ENCODE measurements at regions not wholly inside any gene's neighbourhood (a gene's known extent, or its start where the extent isn't known, plus 50 kb on each side); places are given as distances from the start of the nearest gene placed in this dataset.

DNA sequence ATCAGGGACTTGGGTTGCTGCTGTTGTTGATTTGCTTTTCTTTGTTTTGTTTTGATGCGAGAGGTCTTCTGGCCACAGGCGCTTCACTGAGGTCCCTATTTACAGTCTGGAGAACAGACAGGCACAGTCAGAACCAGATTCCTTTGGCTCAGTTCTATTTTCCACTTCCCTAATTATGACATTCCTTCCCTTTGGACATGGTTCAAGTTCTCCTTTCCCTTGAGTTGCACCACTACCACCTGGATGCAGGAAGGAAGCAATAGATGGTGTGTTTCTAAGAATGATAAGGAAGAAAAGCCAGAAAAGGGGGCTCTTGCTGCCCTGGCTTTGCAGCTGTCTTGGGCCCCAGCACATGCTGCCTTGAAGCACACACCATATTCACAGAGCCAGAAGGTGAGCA lies 160.6 kb downstream of the MAF start:
- no peak overlapping the region for H4K12ac ChIP-seq (ENCODE audit: low read depth, low read length)
- no CpG with 5 or more reads among the region's 2 CpGs for WGBS (ENCODE audit: extremely low coverage, insufficient coverage, insufficient read length)
- no peak overlapping the region for H3K14ac ChIP-seq (ENCODE audit: low read length)
- no peak for DNase-seq
- no peaks in the 10 kb centered on the region for H3K79me2 ChIP-seq (ENCODE audit: control insufficient read depth, insufficient read depth, low read length, poor library complexity)
- no peak overlapping the region for H4K91ac ChIP-seq (ENCODE audit: low read depth, low read length)
- H2BK12ac ChIP-seq (ENCODE audit: low read length) = no peak overlapping the region
- H2AK5ac ChIP-seq (ENCODE audit: low read length) = no peak overlapping the region
- no peak overlapping the region for H3K4ac ChIP-seq (ENCODE audit: low read depth, low read length)
- no peak overlapping the region for H2BK120ac ChIP-seq (ENCODE audit: insufficient read depth, low read length, poor library complexity)
- H3K9me3 ChIP-seq (ENCODE audit: insufficient read depth, low read depth, low read length) = no peaks in the 10 kb centered on the region
- H3K79me1 ChIP-seq (ENCODE audit: low read length) = peaks cover 6% of the 10 kb centered on the region
- no peak overlapping the region for H3K4me2 ChIP-seq (ENCODE audit: low read length)
- H3K4me1 ChIP-seq (ENCODE audit: control insufficient read depth in 1 of 2, insufficient read depth in 2 of 2, low read length in 2 of 2) = peaks cover 11 to 22% of the 10 kb centered on the region in 2 experiments
- no peak overlapping the region for H4K8ac ChIP-seq (ENCODE audit: low read depth, low read length)
- no peak overlapping the region for H3K27ac ChIP-seq (ENCODE audit: low read depth, low read length)
- H3K27me3 ChIP-seq (ENCODE audit: insufficient read depth, low read length) = no peaks in the 10 kb centered on the region
- no peak overlapping the region for H2BK5ac ChIP-seq (ENCODE audit: low read depth, low read length, poor library complexity)
- no peak overlapping the region for H3K9ac ChIP-seq (ENCODE audit: low read length)
- no peaks in the 10 kb centered on the region for H3K36me3 ChIP-seq (ENCODE audit: control insufficient read depth in 1 of 2, insufficient read depth in 2 of 2, low read length in 2 of 2)
- no peak overlapping the region for H3K18ac ChIP-seq (ENCODE audit: low read length)
- no peak overlapping the region for H3K4me3 ChIP-seq (ENCODE audit: low read depth, low read length)
- no peak overlapping the region for H2AFZ ChIP-seq (ENCODE audit: insufficient read depth, low read length, poor library complexity)
- H3K23ac ChIP-seq (ENCODE audit: low read length) = no peak overlapping the region

GRCh38 chr16:79437764-79438751 lies 162.5 kb downstream of the MAF start:
- Histone ChIP-seq H3K23ac (ENCODE audit: low read length) (no peak overlapping the region), H3K4me3 (ENCODE audit: low read depth, low read length) (no peak overlapping the region), H3K4me1 (ENCODE audit: control insufficient read depth in 1 of 2, insufficient read depth in 2 of 2, low read length in 2 of 2) (peaks cover 11 to 22% of the 10 kb centered on the region in 2 experiments), H2BK120ac (ENCODE audit: insufficient read depth, low read length, poor library complexity) (peak overlapping the region; percentile 37), H3K36me3 (ENCODE audit: control insufficient read depth in 1 of 2, insufficient read depth in 2 of 2, low read length in 2 of 2) (no peaks in the 10 kb centered on the region), H3K27me3 (ENCODE audit: insufficient read depth, low read length) (no peaks in the 10 kb centered on the region), H4K8ac (ENCODE audit: low read depth, low read length) (peak overlapping the region; percentile 70), H3K79me2 (ENCODE audit: control insufficient read depth, insufficient read depth, low read length, poor library complexity) (no peaks in the 10 kb centered on the region), H3K9me3 (ENCODE audit: insufficient read depth, low read depth, low read length) (no peaks in the 10 kb centered on the region), H3K14ac (ENCODE audit: low read length) (no peak overlapping the region), H3K27ac (ENCODE audit: low read depth, low read length) (peak overlapping the region; percentile 35), H4K12ac (ENCODE audit: low read depth, low read length) (no peak overlapping the region), H4K91ac (ENCODE audit: low read depth, low read length) (no peak overlapping the region), H2BK12ac (ENCODE audit: low read length) (peak overlapping the region; percentile 39), H2AFZ (ENCODE audit: insufficient read depth, low read length, poor library complexity) (peak overlapping the region; percentile 9), H2AK5ac (ENCODE audit: low read length) (no peak overlapping the region), H3K4me2 (ENCODE audit: low read length) (peak overlapping the region; percentile 30), H3K18ac (ENCODE audit: low read length) (no peak overlapping the region), H3K9ac (ENCODE audit: low read length) (no peak overlapping the region), H2BK5ac (ENCODE audit: low read depth, low read length, poor library complexity) (peak overlapping the region; percentile 34), H3K79me1 (ENCODE audit: low read length) (peaks cover 6% of the 10 kb centered on the region), H3K4ac (ENCODE audit: low read depth, low read length) (no peak overlapping the region)
- WGBS (ENCODE audit: extremely low coverage, insufficient coverage, insufficient read length) = no CpG with 5 or more reads among the region's 31 CpGs
- DNase-seq = peak in 1 of 2 donors; percentile 3

GRCh38 chr16:79436885-79437284 lies 163.7 kb downstream of the MAF start:
- H3K9ac ChIP-seq (ENCODE audit: low read length) = no peak overlapping the region
- peaks cover 11 to 22% of the 10 kb centered on the region in 2 experiments for H3K4me1 ChIP-seq (ENCODE audit: control insufficient read depth in 1 of 2, insufficient read depth in 2 of 2, low read length in 2 of 2)
- H2AFZ ChIP-seq (ENCODE audit: insufficient read depth, low read length, poor library complexity) = no peak overlapping the region
- no peak overlapping the region for H3K4me3 ChIP-seq (ENCODE audit: low read depth, low read length)
- no peak overlapping the region for H3K14ac ChIP-seq (ENCODE audit: low read length)
- no peaks in the 10 kb centered on the region for H3K27me3 ChIP-seq (ENCODE audit: insufficient read depth, low read length)
- no peaks in the 10 kb centered on the region for H3K9me3 ChIP-seq (ENCODE audit: insufficient read depth, low read depth, low read length)
- no peak overlapping the region for H4K8ac ChIP-seq (ENCODE audit: low read depth, low read length)
- H4K12ac ChIP-seq (ENCODE audit: low read depth, low read length) = no peak overlapping the region
- H3K27ac ChIP-seq (ENCODE audit: low read depth, low read length) = no peak overlapping the region
- no peak overlapping the region for H3K18ac ChIP-seq (ENCODE audit: low read length)
- H2BK5ac ChIP-seq (ENCODE audit: low read depth, low read length, poor library complexity) = no peak overlapping the region
- H2AK5ac ChIP-seq (ENCODE audit: low read length) = no peak overlapping the region
- H3K23ac ChIP-seq (ENCODE audit: low read length) = no peak overlapping the region
- H3K79me2 ChIP-seq (ENCODE audit: control insufficient read depth, insufficient read depth, low read length, poor library complexity) = no peaks in the 10 kb centered on the region
- H3K36me3 ChIP-seq (ENCODE audit: control insufficient read depth in 1 of 2, insufficient read depth in 2 of 2, low read length in 2 of 2) = no peaks in the 10 kb centered on the region
- H3K4ac ChIP-seq (ENCODE audit: low read depth, low read length) = no peak overlapping the region
- H3K4me2 ChIP-seq (ENCODE audit: low read length) = no peak overlapping the region
- H2BK120ac ChIP-seq (ENCODE audit: insufficient read depth, low read length, poor library complexity) = no peak overlapping the region
- H2BK12ac ChIP-seq (ENCODE audit: low read length) = no peak overlapping the region
- peaks cover 6% of the 10 kb centered on the region for H3K79me1 ChIP-seq (ENCODE audit: low read length)
- WGBS (ENCODE audit: extremely low coverage, insufficient coverage, insufficient read length) = no CpG with 5 or more reads among the region's 5 CpGs
- DNase-seq = no peak
- H4K91ac ChIP-seq (ENCODE audit: low read depth, low read length) = no peak overlapping the region

- H2AK5ac ChIP-seq (ENCODE audit: low read length) = no peak overlapping the region
- no peak overlapping the region for H3K4me2 ChIP-seq (ENCODE audit: low read length)
- peaks cover 11 to 19% of the 10 kb centered on the region in 2 experiments for H3K4me1 ChIP-seq (ENCODE audit: control insufficient read depth in 1 of 2, insufficient read depth in 2 of 2, low read length in 2 of 2)
- peaks cover 6% of the 10 kb centered on the region for H3K79me1 ChIP-seq (ENCODE audit: low read length)
- H3K14ac ChIP-seq (ENCODE audit: low read length) = no peak overlapping the region
- H3K18ac ChIP-seq (ENCODE audit: low read length) = no peak overlapping the region
- no peaks in the 10 kb centered on the region for H3K27me3 ChIP-seq (ENCODE audit: insufficient read depth, low read length)
- no peak for DNase-seq
- no peak overlapping the region for H2BK12ac ChIP-seq (ENCODE audit: low read length)
- H3K36me3 ChIP-seq (ENCODE audit: control insufficient read depth in 1 of 2, insufficient read depth in 2 of 2, low read length in 2 of 2) = no peaks in the 10 kb centered on the region
- H3K23ac ChIP-seq (ENCODE audit: low read length) = no peak overlapping the region
- H3K79me2 ChIP-seq (ENCODE audit: control insufficient read depth, insufficient read depth, low read length, poor library complexity) = no peaks in the 10 kb centered on the region
- H3K4me3 ChIP-seq (ENCODE audit: low read depth, low read length) = no peak overlapping the region
- no peak overlapping the region for H4K12ac ChIP-seq (ENCODE audit: low read depth, low read length)
- no peak overlapping the region for H3K27ac ChIP-seq (ENCODE audit: low read depth, low read length)
- no peak overlapping the region for H2AFZ ChIP-seq (ENCODE audit: insufficient read depth, low read length, poor library complexity)
- no peaks in the 10 kb centered on the region for H3K9me3 ChIP-seq (ENCODE audit: insufficient read depth, low read depth, low read length)
- no peak overlapping the region for H4K91ac ChIP-seq (ENCODE audit: low read depth, low read length)
- H3K4ac ChIP-seq (ENCODE audit: low read depth, low read length) = no peak overlapping the region
- no peak overlapping the region for H2BK120ac ChIP-seq (ENCODE audit: insufficient read depth, low read length, poor library complexity)
- no peak overlapping the region for H3K9ac ChIP-seq (ENCODE audit: low read length)
- H4K8ac ChIP-seq (ENCODE audit: low read depth, low read length) = no peak overlapping the region
- WGBS (ENCODE audit: extremely low coverage, insufficient coverage, insufficient read length) = no CpG with 5 or more reads among the region's 8 CpGs
- no peak overlapping the region for H2BK5ac ChIP-seq (ENCODE audit: low read depth, low read length, poor library complexity)
Measured at GRCh38 chr16:79434771-79435170, 165.8 kb downstream of the MAF start.

Data from trophoblast cell (in vitro differentiated cells and primary cell).